GM18499 (cell line): ENCODE measurements at regions not wholly inside any gene's neighbourhood (a gene's known extent, or its start where the extent isn't known, plus 50 kb on each side); places are given as distances from the start of the nearest gene placed in this dataset.

Experiments used
- ATAC-seq: cut with Tn5 transposase; IDR thresholded peaks from one replicate; pipeline ENCODE4 v1.9.1; 2021; ENCODE audit warnings: moderate number of reproducible peaks; ENCODE audit not compliant: insufficient read depth, unreplicated experiment

GRCh38 chr11:42138454-42138853, 679.0 kb upstream of the LRRC4C start:
- no peak for ATAC-seq

- no peak for ATAC-seq
These were observed 685.9 kb upstream of the LRRC4C start for GRCh38 chr11:42145311-42145710.

- no peak for ATAC-seq
These were observed 702.4 kb upstream of the LRRC4C start for GRCh38 chr11:42161886-42162285.

- ATAC-seq: no peak
These were observed 709.7 kb upstream of the LRRC4C start for GRCh38 chr11:42169191-42169590.

GRCh38 chr11:42170601-42171000, 711.1 kb upstream of the LRRC4C start:
- ATAC-seq: no peak

GRCh38 chr11:42171046-42171445, 711.6 kb upstream of the LRRC4C start:
- no peak for ATAC-seq

- no peak for ATAC-seq
These were observed 713.0 kb upstream of the LRRC4C start for GRCh38 chr11:42172441-42172840.

- no peak for ATAC-seq
These were observed 715.8 kb upstream of the LRRC4C start for GRCh38 chr11:42175203-42175602.

- no peak for ATAC-seq
These were observed 719.8 kb upstream of the LRRC4C start for GRCh38 chr11:42179216-42179615.

GRCh38 chr11:42195289-42196013, 736.0 kb upstream of the LRRC4C start:
- ATAC-seq: no peak

- ATAC-seq: no peak
These were observed 740.9 kb upstream of the LRRC4C start for GRCh38 chr11:42200311-42200710.

GRCh38 chr11:42201603-42202148, 742.2 kb upstream of the LRRC4C start:
- no peak for ATAC-seq

- no peak for ATAC-seq
These were observed 746.1 kb upstream of the LRRC4C start for GRCh38 chr11:42205518-42205917.

- ATAC-seq: no peak
These were observed 766.2 kb upstream of the LRRC4C start for GRCh38 chr11:42225664-42226063.

GRCh38 chr11:42232673-42233072, 773.2 kb upstream of the LRRC4C start:
- no peak for ATAC-seq

- ATAC-seq: no peak
These were observed 775.0 kb upstream of the LRRC4C start for GRCh38 chr11:42234451-42234951.

- ATAC-seq: no peak
These were observed 778.3 kb upstream of the LRRC4C start for GRCh38 chr11:42237701-42238235.

- ATAC-seq: no peak
These were observed 779.7 kb upstream of the LRRC4C start for GRCh38 chr11:42239188-42239587.

GRCh38 chr11:42243385-42243784, 783.9 kb upstream of the LRRC4C start:
- no peak for ATAC-seq

GRCh38 chr11:42244376-42244775, 784.9 kb upstream of the LRRC4C start:
- no peak for ATAC-seq

GRCh38 chr11:42249401-42249800, 789.9 kb upstream of the LRRC4C start:
- ATAC-seq: no peak

GRCh38 chr11:42249956-42250355, 790.5 kb upstream of the LRRC4C start:
- ATAC-seq: no peak
